ENCODE measurements at regions not wholly inside any gene's neighbourhood (a gene's known extent, or its start where the extent isn't known, plus 50 kb on each side); places are given as distances from the start of the nearest gene placed in this dataset.
"Not testable (repeated sequence)": the region's sequence is repeated elsewhere in the genome, so short reads cannot be mapped to it uniquely, and the experiment has no call there.

- intact Hi-C loops (cut with DNase I): no loop called here
- DNase-seq: no peak
- Histone ChIP-seq H3K4me3 (no peak overlapping the region), H3K4me1 (no peaks in the 10 kb centered on the region), H3K9me3 (no peaks in the 10 kb centered on the region), H3K36me3 (no peaks in the 10 kb centered on the region), H3K27ac (no peak overlapping the region), H3K27me3 (peaks cover 0 to 13% (median 4%) of the 10 kb centered on the region in 7 donors)
- ATAC-seq: peak in 1 of 8 donors; percentile 11
- WGBS, 2 donors: 86 to 91% methylated on average over 24 of the region's 24 CpGs
- no peak for TF ChIP-seq CTCF (IDR thresholded peaks at IDR 0.05)
Measured at GRCh38 chr2:131835621-131836091, 308.0 kb downstream of the CCDC74A start.

- peaks cover 0 to 13% (median 3%) of the 10 kb centered on the region in 7 donors for H3K27me3 ChIP-seq
- DNase-seq; intact Hi-C loops (cut with DNase I); H3K4me3 ChIP-seq; H3K27ac ChIP-seq; H3K4me1 ChIP-seq; H3K36me3 ChIP-seq; H3K9me3 ChIP-seq: not testable (repeated sequence)
- ATAC-seq: peak in 1 of 8 donors; percentile 29
- 90 to 91% methylated on average over 11 of the region's 11 CpGs for WGBS, 2 donors
Measured at GRCh38 chr2:131836116-131836515, 308.4 kb downstream of the CCDC74A start.

GRCh38 chr2:131844044-131844443 is 316.4 kb downstream of the CCDC74A start:
- ATAC-seq; H3K4me1 ChIP-seq; H3K9me3 ChIP-seq; H3K4me3 ChIP-seq; H3K36me3 ChIP-seq; DNase-seq; H3K27ac ChIP-seq; intact Hi-C loops (cut with DNase I); H3K27me3 ChIP-seq: not testable (repeated sequence)
- WGBS, 2 donors: 57 to 61% methylated on average over 2 of the region's 2 CpGs

- DNase-seq; H3K27me3 ChIP-seq; ATAC-seq; intact Hi-C loops (cut with DNase I); H3K4me3 ChIP-seq; H3K27ac ChIP-seq; H3K4me1 ChIP-seq; H3K36me3 ChIP-seq; H3K9me3 ChIP-seq: not testable (repeated sequence)
- 8% methylated on average over 1 of the region's 1 CpG for whole genome bisulfite sequencing, 2 donors
Measured at GRCh38 chr2:131856202-131856601, 305.6 kb downstream of the ANKRD30BL start.

GRCh38 chr2:131858197-131858596 is 303.6 kb downstream of the ANKRD30BL start:
- ATAC-seq; H3K27me3 ChIP-seq; H3K36me3 ChIP-seq; H3K9me3 ChIP-seq; intact Hi-C loops (cut with DNase I); H3K4me1 ChIP-seq; H3K4me3 ChIP-seq; H3K27ac ChIP-seq; DNase-seq: not testable (repeated sequence)
- WGBS, 2 donors: 3 to 16% methylated on average over 3 of the region's 3 CpGs
- peak in 8 of 9 donors; percentile 9 to 53 (median 34) for TF ChIP-seq CTCF (IDR thresholded peaks at IDR 0.05)
